BE2C (cell line): ENCODE measurements at regions not wholly inside any gene's neighbourhood (a gene's known extent, or its start where the extent isn't known, plus 50 kb on each side); places are given as distances from the start of the nearest gene placed in this dataset.

ENCODE experiments used
- DNase-seq: peaks from one replicate; pipeline ENCODE4 v3.0.0-alpha.2; 2020
- H3K27me3 ChIP-seq: fragments of 250-450 bp; sonication (Bioruptor Pico); 2 replicates; pipeline ENCODE4 v1.5.1; 2020; ENCODE audit warnings: mild to moderate bottlenecking
- H3K36me3 ChIP-seq: fragments of 250-450 bp; sonication (Bioruptor Pico); 2 replicates; pipeline ENCODE4 v1.5.1; 2020; ENCODE audit warnings: mild to moderate bottlenecking
- H3K4me1 ChIP-seq: fragments of 250-450 bp; sonication (Bioruptor Pico); 2 replicates; pipeline ENCODE4 v1.5.1; 2020
- H3K4me3 ChIP-seq: 2 replicates; pipeline ENCODE4 v1.5.1; 2011; ENCODE audit warnings: low read depth, low read length
- H3K9me3 ChIP-seq: fragments of 250-450 bp; sonication (Bioruptor Pico); 2 replicates; pipeline ENCODE4 v1.5.1; 2020
- TF ChIP-seq, protein P1 (sequence below): IDR thresholded peaks from 2 replicates; pipeline ENCODE4 v1.5.1; 2012; ENCODE audit warnings: mild to moderate bottlenecking, low read depth, low read length

DNA sequence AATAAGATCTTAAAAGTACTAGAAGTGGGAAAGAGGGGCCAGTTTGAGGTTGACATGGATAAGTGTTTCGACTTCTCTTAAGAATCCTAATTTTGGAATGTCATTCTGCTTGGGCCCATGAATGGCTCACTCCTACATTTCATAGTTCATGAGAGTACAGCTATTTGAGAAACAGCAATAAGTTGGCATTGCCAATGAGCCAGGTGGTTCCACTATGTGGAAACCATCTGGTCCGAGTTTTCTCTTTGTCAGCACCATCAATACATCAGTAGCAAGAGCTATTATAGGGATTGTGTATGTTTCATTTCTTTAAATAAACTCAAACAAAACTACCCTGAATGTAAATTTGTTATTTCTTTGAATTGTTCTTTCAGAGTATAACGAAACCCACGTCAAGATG is 78.1 kb upstream of the NEBL start:
- H3K4me1 ChIP-seq: no peaks in the 10 kb centered on the region
- no peak for DNase-seq
- TF ChIP-seq, protein P1, sequence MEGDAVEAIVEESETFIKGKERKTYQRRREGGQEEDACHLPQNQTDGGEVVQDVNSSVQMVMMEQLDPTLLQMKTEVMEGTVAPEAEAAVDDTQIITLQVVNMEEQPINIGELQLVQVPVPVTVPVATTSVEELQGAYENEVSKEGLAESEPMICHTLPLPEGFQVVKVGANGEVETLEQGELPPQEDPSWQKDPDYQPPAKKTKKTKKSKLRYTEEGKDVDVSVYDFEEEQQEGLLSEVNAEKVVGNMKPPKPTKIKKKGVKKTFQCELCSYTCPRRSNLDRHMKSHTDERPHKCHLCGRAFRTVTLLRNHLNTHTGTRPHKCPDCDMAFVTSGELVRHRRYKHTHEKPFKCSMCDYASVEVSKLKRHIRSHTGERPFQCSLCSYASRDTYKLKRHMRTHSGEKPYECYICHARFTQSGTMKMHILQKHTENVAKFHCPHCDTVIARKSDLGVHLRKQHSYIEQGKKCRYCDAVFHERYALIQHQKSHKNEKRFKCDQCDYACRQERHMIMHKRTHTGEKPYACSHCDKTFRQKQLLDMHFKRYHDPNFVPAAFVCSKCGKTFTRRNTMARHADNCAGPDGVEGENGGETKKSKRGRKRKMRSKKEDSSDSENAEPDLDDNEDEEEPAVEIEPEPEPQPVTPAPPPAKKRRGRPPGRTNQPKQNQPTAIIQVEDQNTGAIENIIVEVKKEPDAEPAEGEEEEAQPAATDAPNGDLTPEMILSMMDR: no peak
- H3K9me3 ChIP-seq: no peaks in the 10 kb centered on the region
- no peaks in the 10 kb centered on the region for H3K27me3 ChIP-seq
- no peaks in the 10 kb centered on the region for H3K36me3 ChIP-seq
- H3K4me3 ChIP-seq: no peak overlapping the region

DNA sequence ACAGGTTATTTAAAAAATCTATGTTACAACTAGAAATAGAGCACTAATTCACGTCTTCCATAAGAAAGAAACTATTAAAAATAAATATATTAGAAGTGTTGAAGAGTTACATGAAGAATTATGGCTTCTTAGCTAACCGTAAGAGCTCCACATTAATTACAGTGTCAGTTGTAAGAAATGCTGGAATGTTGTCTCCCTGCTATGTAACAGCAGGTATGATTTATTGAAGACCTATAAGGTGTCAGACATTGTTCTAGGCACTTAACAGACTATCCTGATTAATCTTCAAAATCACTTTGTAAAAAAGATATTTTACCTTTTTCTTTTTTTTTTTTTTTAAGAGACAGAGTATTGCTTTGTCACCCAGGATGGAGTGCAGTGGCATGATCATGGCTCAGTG is 75.8 kb upstream of the NEBL start:
- no peak overlapping the region for H3K4me3 ChIP-seq
- H3K9me3 ChIP-seq: no peaks in the 10 kb centered on the region
- H3K27me3 ChIP-seq: no peaks in the 10 kb centered on the region
- H3K4me1 ChIP-seq: no peaks in the 10 kb centered on the region
- DNase-seq: no peak
- TF ChIP-seq, protein P1: no peak
- H3K36me3 ChIP-seq: no peaks in the 10 kb centered on the region

DNA sequence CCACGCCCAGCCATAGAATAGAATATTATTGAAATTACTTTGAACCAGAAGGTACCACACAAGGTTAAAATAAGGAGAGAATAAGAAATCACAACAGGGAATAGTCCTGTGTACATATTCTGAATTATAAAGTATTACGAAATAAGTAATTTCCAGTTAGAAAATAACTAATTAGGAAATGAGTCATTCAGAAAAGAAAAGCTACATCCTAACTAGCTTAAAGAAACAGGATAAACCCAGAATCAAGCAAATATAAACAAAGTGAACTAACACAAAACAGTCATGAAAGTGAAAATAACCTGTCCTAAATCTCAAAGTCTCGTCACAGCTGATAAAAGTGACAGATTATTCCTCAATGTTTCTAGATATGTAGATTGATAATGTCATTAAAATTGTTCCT is 74.8 kb upstream of the NEBL start:
- Histone ChIP-seq H3K36me3 (no peaks in the 10 kb centered on the region), H3K4me1 (no peaks in the 10 kb centered on the region), H3K9me3 (no peaks in the 10 kb centered on the region), H3K27me3 (no peaks in the 10 kb centered on the region), H3K4me3 (no peak overlapping the region)
- DNase-seq: no peak
- TF ChIP-seq, protein P1: no peak

DNA sequence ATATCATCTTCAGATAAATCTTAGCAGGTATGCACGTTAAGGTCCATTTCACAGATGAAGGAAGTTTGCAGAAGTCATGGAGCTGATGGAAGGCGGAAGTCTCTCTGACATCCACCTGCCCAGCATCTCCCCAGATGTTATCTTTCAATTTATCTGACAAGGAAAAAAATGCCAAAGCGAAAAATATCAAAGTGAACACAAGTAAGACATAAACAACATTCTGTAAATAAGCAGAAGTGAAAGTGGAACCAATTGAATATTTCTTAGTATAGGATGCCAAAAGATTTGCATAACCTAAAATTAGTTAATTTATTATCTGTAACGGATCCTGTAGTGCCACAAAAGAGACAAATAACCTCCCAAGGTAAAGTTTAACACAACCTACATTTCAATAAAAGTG is 73.6 kb upstream of the NEBL start:
- DNase-seq: no peak
- no peak overlapping the region for H3K4me3 ChIP-seq
- TF ChIP-seq, protein P1: no peak
- no peaks in the 10 kb centered on the region for H3K4me1 ChIP-seq
- H3K9me3 ChIP-seq: no peaks in the 10 kb centered on the region
- H3K36me3 ChIP-seq: no peaks in the 10 kb centered on the region
- no peaks in the 10 kb centered on the region for H3K27me3 ChIP-seq

DNA sequence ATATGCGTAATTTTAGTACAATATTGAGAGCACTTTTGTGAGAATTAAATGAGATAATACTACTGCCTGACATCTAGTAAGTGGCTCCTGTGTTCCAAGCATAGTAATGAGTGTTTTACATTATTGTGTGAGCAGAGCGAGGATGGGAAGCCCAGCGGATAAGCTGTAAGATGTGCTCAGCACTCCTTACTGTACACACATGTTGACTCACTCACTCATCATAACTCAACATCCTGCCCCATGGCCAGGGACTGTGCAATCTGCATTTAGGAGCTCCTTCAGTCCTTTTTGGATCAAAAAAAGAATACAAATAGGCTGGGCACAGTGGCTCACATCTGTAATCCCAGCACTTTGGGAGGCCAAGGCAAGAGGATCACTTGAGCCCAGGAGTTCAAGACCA is 72.9 kb upstream of the NEBL start:
- Histone ChIP-seq H3K4me1 (no peaks in the 10 kb centered on the region), H3K4me3 (no peak overlapping the region), H3K36me3 (no peaks in the 10 kb centered on the region), H3K9me3 (no peaks in the 10 kb centered on the region), H3K27me3 (no peaks in the 10 kb centered on the region)
- TF ChIP-seq, protein P1: no peak
- no peak for DNase-seq

DNA sequence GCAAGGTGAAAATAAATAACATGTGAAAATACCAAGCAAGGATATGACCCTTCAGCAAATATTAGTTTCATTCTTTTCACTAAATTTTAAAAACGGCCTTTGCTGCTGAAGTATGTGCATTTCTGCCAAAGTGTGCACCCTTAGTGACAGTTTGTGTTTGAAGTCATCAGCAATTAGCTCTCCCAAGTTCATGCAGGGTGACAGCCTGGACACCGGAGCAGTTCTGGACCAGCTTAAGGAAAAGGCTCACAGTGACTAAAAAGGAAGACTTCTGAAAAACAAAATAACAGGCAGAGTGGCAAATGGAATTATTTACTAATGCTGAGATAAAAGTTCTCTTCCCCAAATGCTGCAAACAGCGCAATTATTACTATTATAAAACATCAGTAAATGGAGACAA is 69.3 kb upstream of the NEBL start:
- no peaks in the 10 kb centered on the region for H3K4me1 ChIP-seq
- TF ChIP-seq, protein P1: no peak
- DNase-seq: no peak
- no peaks in the 10 kb centered on the region for H3K9me3 ChIP-seq
- no peaks in the 10 kb centered on the region for H3K36me3 ChIP-seq
- no peak overlapping the region for H3K4me3 ChIP-seq
- H3K27me3 ChIP-seq: no peaks in the 10 kb centered on the region
